ENCODE measurements at regions not wholly inside any gene's neighbourhood (a gene's known extent, or its start where the extent isn't known, plus 50 kb on each side); places are given as distances from the start of the nearest gene placed in this dataset.
"Not testable (repeated sequence)": the region's sequence is repeated elsewhere in the genome, so short reads cannot be mapped to it uniquely, and the experiment has no call there.

DNA sequence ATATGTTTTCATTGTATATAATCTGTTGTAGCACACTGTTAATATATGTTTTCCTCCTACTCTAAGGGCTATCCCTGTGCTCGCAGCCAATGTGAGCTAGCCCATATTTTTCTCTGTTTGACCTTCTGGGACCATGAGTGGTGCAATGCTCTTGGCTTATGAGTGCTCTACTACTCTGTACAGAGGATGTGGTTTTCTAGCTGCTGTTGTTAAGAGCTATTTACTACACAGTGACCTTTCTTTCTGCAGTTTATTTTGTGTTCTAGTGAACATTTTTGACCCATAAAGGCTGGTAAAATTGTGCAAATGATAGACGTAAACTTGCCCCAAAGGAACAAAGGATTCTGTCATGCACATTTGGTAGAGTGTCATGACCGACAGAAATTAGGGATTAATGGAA is 84.1 kb upstream of the CPHXL start:
- DNase-seq (ENCODE audit: insufficient read length, low spot score) = no peak
- TF ChIP-seq, protein P1, sequence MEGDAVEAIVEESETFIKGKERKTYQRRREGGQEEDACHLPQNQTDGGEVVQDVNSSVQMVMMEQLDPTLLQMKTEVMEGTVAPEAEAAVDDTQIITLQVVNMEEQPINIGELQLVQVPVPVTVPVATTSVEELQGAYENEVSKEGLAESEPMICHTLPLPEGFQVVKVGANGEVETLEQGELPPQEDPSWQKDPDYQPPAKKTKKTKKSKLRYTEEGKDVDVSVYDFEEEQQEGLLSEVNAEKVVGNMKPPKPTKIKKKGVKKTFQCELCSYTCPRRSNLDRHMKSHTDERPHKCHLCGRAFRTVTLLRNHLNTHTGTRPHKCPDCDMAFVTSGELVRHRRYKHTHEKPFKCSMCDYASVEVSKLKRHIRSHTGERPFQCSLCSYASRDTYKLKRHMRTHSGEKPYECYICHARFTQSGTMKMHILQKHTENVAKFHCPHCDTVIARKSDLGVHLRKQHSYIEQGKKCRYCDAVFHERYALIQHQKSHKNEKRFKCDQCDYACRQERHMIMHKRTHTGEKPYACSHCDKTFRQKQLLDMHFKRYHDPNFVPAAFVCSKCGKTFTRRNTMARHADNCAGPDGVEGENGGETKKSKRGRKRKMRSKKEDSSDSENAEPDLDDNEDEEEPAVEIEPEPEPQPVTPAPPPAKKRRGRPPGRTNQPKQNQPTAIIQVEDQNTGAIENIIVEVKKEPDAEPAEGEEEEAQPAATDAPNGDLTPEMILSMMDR (IDR thresholded peaks at IDR 0.05; ENCODE audit: insufficient read depth, missing control alignments) = no peak
- FAIRE-seq = no peak

DNA sequence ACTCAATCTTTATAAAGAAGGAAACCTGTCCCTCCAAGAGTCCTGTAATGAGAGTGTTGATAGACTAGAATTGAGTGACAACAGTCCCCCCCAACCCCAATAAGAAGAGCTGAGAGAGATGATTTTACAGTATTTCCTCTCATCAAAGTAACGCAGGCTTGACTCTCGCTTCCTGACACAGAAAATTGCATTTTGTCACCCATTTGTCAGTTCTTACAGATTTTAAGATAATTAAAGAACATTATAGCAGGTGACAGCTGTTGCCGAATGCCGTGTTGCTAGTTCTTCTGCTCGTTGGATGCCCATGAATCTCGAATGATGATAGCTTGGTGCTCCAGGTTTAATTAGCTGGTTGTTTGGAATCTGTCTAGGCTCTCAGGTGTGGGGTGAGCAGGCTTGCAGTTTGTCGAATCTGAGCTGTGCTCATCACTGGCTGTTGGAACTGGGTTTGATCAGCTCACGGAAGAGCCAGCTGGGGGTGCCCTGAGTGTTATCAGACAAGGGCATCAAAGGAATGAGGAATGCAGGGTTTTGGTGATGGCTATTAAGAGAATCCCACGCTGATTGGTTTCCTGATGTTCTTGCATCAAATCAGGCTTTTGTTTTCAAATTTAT is 84.8 kb upstream of the CPHXL start:
- no peak for FAIRE-seq
- no peak for DNase-seq (ENCODE audit: insufficient read length, low spot score)
- TF ChIP-seq, protein P1 (IDR thresholded peaks at IDR 0.05; ENCODE audit: insufficient read depth, missing control alignments) = no peak

DNA sequence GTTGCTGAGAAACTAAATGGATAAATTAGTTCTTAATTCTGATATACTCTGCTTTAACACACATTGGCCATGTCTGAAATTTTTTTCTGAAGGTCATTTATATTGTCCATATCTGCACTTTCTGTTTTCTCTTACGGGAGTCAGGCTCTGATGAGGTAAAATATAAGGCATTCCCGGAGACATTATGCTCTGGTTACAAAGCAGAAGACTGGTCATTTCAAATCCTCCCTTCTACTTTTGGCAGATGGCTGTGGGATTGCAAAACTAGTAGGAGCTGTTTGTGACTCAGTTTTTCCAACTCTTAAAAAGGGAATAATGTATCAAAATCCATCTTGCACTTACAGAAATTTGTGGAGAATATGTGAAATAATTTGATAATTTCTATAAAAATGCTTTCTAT is 92.2 kb upstream of the CPHXL start:
- TF ChIP-seq, protein P1 (IDR thresholded peaks at IDR 0.05; ENCODE audit: insufficient read depth, missing control alignments) = no peak
- no peak for DNase-seq (ENCODE audit: insufficient read length, low spot score)
- FAIRE-seq = no peak

DNA sequence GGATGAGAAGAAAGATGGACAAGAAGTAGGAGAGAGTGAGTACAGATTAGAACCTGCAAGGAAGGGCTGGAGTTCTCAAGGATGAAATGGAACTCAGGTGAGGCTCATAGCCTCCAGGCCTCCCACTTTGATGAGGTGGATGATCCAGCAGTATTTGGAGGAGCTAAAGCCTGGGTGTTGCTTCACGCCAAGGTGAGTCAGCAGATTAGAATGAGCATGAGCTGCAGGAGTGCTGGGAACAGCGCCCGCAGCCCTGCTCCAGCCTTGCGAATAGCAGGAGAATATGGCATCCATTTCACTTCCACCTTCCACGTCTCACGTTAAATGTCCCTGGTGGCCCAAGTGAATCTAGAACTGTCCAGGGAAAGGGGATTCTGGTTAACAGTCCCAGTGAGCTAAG is 94.4 kb upstream of the CPHXL start:
- no peak for DNase-seq (ENCODE audit: insufficient read length, low spot score)
- TF ChIP-seq, protein P1 (IDR thresholded peaks at IDR 0.05; ENCODE audit: insufficient read depth, missing control alignments) = no peak
- FAIRE-seq = no peak

DNA sequence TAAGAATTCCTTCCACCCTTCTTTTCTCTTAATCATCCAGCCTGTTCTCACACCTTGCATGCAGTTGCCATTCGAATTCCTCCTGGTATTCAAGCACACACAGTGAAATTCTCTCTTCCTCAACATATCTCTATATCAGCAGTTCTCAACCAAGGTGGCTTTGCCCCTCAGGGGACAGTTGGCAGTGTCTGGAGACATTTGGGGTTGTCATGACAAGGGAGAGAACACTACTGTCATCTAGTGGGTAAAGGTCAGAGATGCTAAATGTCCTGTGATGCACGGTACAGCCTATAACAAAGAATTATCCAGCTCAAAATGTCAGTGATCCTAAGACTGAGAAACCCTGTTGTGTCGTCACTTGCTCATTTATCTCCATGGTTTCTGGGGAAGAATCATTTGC is 94.8 kb upstream of the CPHXL start:
- no peak for FAIRE-seq
- TF ChIP-seq, protein P1 (IDR thresholded peaks at IDR 0.05; ENCODE audit: insufficient read depth, missing control alignments) = no peak
- no peak for DNase-seq (ENCODE audit: insufficient read length, low spot score)

DNA sequence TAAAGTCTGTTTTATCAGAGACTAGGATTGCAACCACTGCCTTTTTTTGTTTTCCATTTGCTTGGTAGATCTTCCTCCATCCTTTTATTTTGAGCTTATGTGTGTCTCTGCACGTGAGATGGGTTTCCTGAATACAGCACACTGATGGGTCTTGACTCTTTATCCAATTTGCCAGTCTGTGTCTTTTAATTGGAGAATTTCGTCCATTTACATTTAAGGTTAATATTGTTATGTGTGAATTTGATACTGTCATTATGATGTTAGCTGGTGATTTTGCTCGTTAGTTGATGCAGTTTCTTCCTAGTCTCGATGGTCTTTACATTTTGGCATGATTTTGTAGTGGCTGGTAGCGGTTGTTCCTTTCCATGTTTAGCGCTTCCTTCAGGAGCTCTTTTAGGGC is 99.5 kb upstream of the CPHXL start:
- not testable (repeated sequence) for DNase-seq (ENCODE audit: insufficient read length, low spot score); FAIRE-seq

DNA sequence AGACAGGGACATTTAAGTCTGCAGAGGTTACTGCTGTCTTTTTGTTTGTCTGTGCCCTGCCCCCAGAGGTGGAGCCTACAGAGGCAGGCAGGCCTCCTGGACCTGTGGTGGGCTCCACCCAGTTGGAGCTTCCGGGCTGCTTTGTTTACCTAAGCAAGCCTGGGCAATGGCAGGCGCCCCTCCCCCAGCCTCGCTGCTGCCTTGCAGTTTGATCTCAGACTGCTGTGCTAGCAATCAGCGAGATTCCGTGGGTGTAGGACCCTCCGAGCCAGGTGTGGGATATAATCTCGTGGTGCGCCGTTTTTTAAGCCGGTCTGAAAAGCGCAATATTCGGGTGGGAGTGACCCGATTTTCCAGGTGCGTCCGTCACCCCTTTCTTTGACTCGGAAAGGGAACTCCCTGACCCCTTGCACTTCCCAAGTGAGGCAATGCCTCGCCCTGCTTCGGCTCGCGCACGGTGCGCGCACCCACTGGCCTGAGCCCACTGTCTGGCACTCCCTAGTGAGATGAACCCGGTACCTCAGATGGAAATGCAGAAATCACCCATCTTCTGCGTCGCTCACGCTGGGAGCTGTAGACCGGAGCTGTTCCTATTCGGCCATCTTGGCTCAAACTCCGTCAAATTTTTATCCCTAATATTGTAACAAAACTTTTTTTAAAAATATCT is 101.2 kb upstream of the CPHXL start:
- not testable (repeated sequence) for DNase-seq (ENCODE audit: insufficient read length, low spot score); FAIRE-seq

DNA sequence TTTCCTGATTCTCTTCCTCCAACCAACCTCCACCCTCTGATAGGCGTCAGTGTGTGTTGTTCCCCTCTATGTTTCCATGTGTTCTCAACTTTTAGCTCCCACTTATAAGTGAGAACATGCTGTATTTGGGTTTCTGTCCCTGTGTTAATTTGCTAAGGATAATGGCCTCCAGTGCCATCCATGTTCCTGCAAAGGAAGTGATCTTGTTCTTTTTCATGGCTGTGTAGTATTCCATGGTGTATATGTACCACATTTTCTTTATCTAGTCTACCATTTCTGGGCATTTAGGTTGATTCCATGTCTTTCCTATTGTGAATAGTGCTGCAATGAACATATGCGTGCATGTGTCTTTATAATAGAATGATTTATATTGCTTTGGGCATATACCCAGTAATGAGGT is 107.1 kb upstream of the CPHXL start:
- not testable (repeated sequence) for FAIRE-seq; DNase-seq (ENCODE audit: insufficient read length, low spot score)
